GM23338 (cell line): ENCODE measurements at regions not wholly inside any gene's neighbourhood (a gene's known extent, or its start where the extent isn't known, plus 50 kb on each side); places are given as distances from the start of the nearest gene placed in this dataset.

ENCODE experiments used
- ATAC-seq: fragments of 200-7000 bp; cut with Tn5 transposase; 3 replicates; pipeline ENCODE4 v1.9.1; 2020
- DNase-seq: peaks from one replicate; pipeline ENCODE4 v3.0.0-alpha.2; 2015; ENCODE audit warnings: low spot score
- H2AFZ ChIP-seq: fragments of 200-600 bp; sonication (generic); 2 replicates; pipeline ENCODE4 v1.8.0; 2016; ENCODE audit warnings: antibody characterized with exemption, mild to moderate bottlenecking, moderate library complexity
- H3F3A ChIP-seq: fragments of 200-600 bp; sonication (generic); replicated peaks from 2 replicates; pipeline ENCODE4 v1.8.0; 2017; ENCODE audit warnings: antibody characterized with exemption, mixed run types, low read depth
- H3K27ac ChIP-seq: fragments of 200-600 bp; sonication (generic); 2 replicates; pipeline ENCODE4 v1.6.1; 2016; ENCODE audit warnings: low read depth
- H3K27me3 ChIP-seq: fragments of 200-600 bp; sonication (generic); 2 replicates; pipeline ENCODE4 v1.8.0; 2016; ENCODE audit warnings: mild to moderate bottlenecking, mixed run types, moderate library complexity; ENCODE audit not compliant: insufficient read depth
- H3K36me3 ChIP-seq: fragments of 200-600 bp; sonication (generic); 2 replicates; pipeline ENCODE4 v1.8.0; 2016; ENCODE audit warnings: mild to moderate bottlenecking; ENCODE audit not compliant: insufficient read depth
- H3K4me1 ChIP-seq: fragments of 200-600 bp; sonication (generic); 2 replicates; pipeline ENCODE4 v1.8.0; 2016; ENCODE audit warnings: mild to moderate bottlenecking, moderate library complexity; ENCODE audit not compliant: insufficient read depth
- H3K4me2 ChIP-seq: fragments of 200-600 bp; sonication (generic); 2 replicates; pipeline ENCODE4 v1.7.1; 2017; ENCODE audit warnings: mixed run types
- H3K4me3 ChIP-seq: fragments of 200-600 bp; sonication (generic); 2 replicates; pipeline ENCODE4 v1.6.1; 2016; ENCODE audit warnings: mixed run types
- H3K79me2 ChIP-seq: fragments of 200-600 bp; sonication (generic); replicated peaks from 2 replicates; pipeline ENCODE4 v1.8.0; 2017; ENCODE audit warnings: mild to moderate bottlenecking; ENCODE audit not compliant: insufficient read depth
- H3K9me2 ChIP-seq: fragments of 200-600 bp; sonication (generic); 2 replicates; pipeline ENCODE4 v1.8.0; 2017; ENCODE audit not compliant: insufficient read depth
- H4K20me1 ChIP-seq: fragments of 200-600 bp; sonication (generic); replicated peaks from 2 replicates; pipeline ENCODE4 v1.8.0; 2017; ENCODE audit warnings: mild to moderate bottlenecking; ENCODE audit not compliant: insufficient read depth
- H3K27ac Mint-ChIP-seq: 2 replicates; pipeline ENCODE4 v1.8.0; 2020; ENCODE audit warnings: inconsistent platforms, mild to moderate bottlenecking, moderate library complexity, mixed read lengths
- H3K27me3 Mint-ChIP-seq: 3 replicates; pipeline ENCODE4 v1.8.0; 2022; ENCODE audit warnings: low read depth, mild to moderate bottlenecking, moderate library complexity, mixed read lengths, inconsistent platforms; ENCODE audit not compliant: insufficient read depth, poor library complexity
- H3K36me3 Mint-ChIP-seq: 3 replicates; pipeline ENCODE4 v1.8.0; 2021; ENCODE audit warnings: low read depth, mild to moderate bottlenecking, inconsistent platforms, moderate library complexity, mixed read lengths
- H3K4me1 Mint-ChIP-seq: 3 replicates; pipeline ENCODE4 v1.8.0; 2020; ENCODE audit warnings: mild to moderate bottlenecking, inconsistent platforms, mixed read lengths
- H3K4me3 Mint-ChIP-seq: 3 replicates; pipeline ENCODE4 v1.8.0; 2021; ENCODE audit warnings: moderate library complexity, mild to moderate bottlenecking, inconsistent platforms, mixed read lengths
- H3K9me3 Mint-ChIP-seq: 3 replicates; pipeline ENCODE4 v1.8.0; 2020; ENCODE audit warnings: moderate library complexity, mild to moderate bottlenecking, inconsistent platforms, mixed read lengths
- POLR2AphosphoS5 ChIP-seq: IDR thresholded peaks from 2 replicates; pipeline ENCODE4 v1.6.1; 2016; ENCODE audit warnings: antibody characterized with exemption, low read depth
- ZNF114 ChIP-seq: fragments of 250-450 bp; sonication (Bioruptor Pico); IDR thresholded peaks from 2 replicates; pipeline ENCODE4 v1.5.0; 2020; ENCODE audit warnings: mild to moderate bottlenecking, moderate library complexity
- TF ChIP-seq, protein P1 (sequence below): fragments of 250-450 bp; sonication (Bioruptor Pico); IDR thresholded peaks from 2 replicates; pipeline ENCODE4 v1.5.0; 2020; ENCODE audit warnings: mild to moderate bottlenecking, moderate library complexity
- TF ChIP-seq, protein P2 (sequence below): IDR thresholded peaks from 2 replicates; pipeline ENCODE4 v1.6.1; 2016; ENCODE audit warnings: antibody characterized with exemption

DNA sequence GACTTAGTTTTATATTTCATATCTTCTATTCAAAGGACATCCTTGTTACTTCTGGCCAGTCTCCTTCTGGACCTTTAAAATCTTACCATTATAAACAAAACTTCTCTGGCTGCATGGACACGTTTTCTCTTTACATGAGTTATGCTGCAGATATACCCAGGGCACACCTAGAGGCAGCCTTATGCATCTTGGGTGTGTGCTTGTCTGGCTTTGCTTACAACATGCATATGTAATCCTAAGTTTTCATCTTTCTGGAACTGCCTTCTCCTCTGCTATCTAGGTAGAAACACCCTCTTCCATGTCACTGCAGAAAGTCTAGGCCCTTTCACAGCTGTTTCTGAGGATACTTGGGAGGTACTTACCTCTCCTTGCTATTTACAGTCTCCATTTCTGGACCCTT lies 185.8 kb upstream of the RAG2 start (continued):
- TF ChIP-seq, protein P1, sequence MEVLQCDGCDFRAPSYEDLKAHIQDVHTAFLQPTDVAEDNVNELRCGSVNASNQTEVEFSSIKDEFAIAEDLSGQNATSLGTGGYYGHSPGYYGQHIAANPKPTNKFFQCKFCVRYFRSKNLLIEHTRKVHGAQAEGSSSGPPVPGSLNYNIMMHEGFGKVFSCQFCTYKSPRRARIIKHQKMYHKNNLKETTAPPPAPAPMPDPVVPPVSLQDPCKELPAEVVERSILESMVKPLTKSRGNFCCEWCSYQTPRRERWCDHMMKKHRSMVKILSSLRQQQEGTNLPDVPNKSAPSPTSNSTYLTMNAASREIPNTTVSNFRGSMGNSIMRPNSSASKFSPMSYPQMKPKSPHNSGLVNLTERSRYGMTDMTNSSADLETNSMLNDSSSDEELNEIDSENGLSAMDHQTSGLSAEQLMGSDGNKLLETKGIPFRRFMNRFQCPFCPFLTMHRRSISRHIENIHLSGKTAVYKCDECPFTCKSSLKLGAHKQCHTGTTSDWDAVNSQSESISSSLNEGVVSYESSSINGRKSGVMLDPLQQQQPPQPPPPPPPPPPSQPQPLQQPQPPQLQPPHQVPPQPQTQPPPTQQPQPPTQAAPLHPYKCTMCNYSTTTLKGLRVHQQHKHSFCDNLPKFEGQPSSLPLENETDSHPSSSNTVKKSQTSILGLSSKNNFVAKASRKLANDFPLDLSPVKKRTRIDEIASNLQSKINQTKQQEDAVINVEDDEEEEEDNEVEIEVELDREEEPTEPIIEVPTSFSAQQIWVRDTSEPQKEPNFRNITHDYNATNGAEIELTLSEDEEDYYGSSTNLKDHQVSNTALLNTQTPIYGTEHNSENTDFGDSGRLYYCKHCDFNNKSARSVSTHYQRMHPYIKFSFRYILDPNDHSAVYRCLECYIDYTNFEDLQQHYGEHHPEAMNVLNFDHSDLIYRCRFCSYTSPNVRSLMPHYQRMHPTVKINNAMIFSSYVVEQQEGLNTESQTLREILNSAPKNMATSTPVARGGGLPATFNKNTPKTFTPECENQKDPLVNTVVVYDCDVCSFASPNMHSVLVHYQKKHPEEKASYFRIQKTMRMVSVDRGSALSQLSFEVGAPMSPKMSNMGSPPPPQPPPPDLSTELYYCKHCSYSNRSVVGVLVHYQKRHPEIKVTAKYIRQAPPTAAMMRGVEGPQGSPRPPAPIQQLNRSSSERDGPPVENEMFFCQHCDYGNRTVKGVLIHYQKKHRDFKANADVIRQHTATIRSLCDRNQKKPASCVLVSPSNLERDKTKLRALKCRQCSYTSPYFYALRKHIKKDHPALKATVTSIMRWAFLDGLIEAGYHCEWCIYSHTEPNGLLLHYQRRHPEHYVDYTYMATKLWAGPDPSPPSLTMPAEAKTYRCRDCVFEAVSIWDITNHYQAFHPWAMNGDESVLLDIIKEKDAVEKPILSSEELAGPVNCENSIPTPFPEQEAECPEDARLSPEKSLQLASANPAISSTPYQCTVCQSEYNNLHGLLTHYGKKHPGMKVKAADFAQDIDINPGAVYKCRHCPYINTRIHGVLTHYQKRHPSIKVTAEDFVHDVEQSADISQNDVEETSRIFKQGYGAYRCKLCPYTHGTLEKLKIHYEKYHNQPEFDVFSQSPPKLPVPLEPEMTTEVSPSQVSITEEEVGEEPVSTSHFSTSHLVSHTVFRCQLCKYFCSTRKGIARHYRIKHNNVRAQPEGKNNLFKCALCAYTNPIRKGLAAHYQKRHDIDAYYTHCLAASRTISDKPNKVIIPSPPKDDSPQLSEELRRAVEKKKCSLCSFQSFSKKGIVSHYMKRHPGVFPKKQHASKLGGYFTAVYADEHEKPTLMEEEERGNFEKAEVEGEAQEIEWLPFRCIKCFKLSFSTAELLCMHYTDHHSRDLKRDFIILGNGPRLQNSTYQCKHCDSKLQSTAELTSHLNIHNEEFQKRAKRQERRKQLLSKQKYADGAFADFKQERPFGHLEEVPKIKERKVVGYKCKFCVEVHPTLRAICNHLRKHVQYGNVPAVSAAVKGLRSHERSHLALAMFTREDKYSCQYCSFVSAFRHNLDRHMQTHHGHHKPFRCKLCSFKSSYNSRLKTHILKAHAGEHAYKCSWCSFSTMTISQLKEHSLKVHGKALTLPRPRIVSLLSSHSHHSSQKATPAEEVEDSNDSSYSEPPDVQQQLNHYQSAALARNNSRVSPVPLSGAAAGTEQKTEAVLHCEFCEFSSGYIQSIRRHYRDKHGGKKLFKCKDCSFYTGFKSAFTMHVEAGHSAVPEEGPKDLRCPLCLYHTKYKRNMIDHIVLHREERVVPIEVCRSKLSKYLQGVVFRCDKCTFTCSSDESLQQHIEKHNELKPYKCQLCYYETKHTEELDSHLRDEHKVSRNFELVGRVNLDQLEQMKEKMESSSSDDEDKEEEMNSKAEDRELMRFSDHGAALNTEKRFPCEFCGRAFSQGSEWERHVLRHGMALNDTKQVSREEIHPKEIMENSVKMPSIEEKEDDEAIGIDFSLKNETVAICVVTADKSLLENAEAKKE (CRISPR knock-in tag), result no peak

DNA sequence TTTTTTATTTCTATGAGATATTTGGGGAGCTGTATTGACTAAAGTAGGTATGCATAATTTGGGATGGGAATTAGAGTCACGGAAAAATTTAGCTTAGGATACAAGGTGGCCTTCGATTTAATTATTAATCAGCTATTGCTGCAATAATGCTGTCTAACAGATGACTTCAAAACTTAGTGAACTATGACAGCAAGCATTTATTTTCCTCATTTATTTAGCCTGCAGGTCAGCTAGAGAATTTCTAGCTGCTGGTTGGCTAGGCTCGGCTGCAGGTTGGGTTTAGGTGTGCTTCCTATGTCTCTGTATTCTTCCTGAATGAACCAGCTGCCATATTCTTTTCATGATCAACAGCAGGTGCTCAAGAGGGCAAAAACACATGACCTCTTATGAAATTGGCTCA lies 181.8 kb upstream of the RAG2 start:
- Histone ChIP-seq H3K4me3 (no peak overlapping the region), H3F3A (no peaks in the 10 kb centered on the region), H3K36me3 (peaks cover 3% of the 10 kb centered on the region; the same call in 1 of the 2 replicates), H3K4me2 (no peak overlapping the region), H4K20me1 (no peaks in the 10 kb centered on the region), H3K27me3 (no peaks in the 10 kb centered on the region), H3K4me1 (no peaks in the 10 kb centered on the region), H3K9me2 (no peaks in the 10 kb centered on the region), H3K79me2 (no peaks in the 10 kb centered on the region), H2AFZ (no peak overlapping the region), H3K27ac (no peak overlapping the region)
- Mint-ChIP-seq H3K36me3 (no peaks in the 10 kb centered on the region), H3K9me3 (peaks cover 3% of the 10 kb centered on the region; the same call in 1 of the 3 replicates), H3K4me3 (no peak overlapping the region), H3K27me3 (no peaks in the 10 kb centered on the region), H3K27ac (no peak overlapping the region), H3K4me1 (no peaks in the 10 kb centered on the region)
- TF ChIP-seq, protein P2, sequence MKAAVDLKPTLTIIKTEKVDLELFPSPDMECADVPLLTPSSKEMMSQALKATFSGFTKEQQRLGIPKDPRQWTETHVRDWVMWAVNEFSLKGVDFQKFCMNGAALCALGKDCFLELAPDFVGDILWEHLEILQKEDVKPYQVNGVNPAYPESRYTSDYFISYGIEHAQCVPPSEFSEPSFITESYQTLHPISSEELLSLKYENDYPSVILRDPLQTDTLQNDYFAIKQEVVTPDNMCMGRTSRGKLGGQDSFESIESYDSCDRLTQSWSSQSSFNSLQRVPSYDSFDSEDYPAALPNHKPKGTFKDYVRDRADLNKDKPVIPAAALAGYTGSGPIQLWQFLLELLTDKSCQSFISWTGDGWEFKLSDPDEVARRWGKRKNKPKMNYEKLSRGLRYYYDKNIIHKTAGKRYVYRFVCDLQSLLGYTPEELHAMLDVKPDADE, result no peak
- TF ChIP-seq POLR2AphosphoS5, result no peak
- TF ChIP-seq ZNF114 (CRISPR knock-in tag), result no peak
- DNase-seq, result no peak
- no peak for ATAC-seq
